ENCODE measurements at regions not wholly inside any gene's neighbourhood (a gene's known extent, or its start where the extent isn't known, plus 50 kb on each side); places are given as distances from the start of the nearest gene placed in this dataset.
"Not testable (repeated sequence)": the region's sequence is repeated elsewhere in the genome, so short reads cannot be mapped to it uniquely, and the experiment has no call there.

DNA sequence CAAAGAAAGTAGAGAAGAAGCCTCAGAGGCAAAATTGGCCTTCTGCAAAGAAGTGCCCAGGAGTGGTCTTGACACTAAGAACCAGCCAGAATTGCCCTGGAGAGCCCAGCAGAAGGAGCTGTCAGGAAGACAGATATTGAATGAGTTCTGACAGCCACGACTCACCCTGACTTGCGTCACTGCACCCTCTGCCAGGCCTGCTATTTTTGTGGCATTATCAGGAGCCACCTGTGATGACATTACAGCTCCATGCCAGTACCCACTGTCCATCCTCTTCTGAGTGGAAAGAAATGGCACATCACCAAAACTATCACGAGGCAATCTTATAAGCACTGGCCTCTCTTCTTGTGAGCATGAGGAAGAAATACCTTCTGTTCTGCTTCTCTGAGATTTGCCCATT lies 67.7 kb downstream of the SMIM20 start:
- DNase-seq, result no peak

GRCh38 chr4:25982962-25983361 lies 68.9 kb downstream of the SMIM20 start:
- no peak for DNase-seq

- no peak for DNase-seq
These were observed 70.2 kb downstream of the SMIM20 start for GRCh38 chr4:25984266-25984665.

DNA sequence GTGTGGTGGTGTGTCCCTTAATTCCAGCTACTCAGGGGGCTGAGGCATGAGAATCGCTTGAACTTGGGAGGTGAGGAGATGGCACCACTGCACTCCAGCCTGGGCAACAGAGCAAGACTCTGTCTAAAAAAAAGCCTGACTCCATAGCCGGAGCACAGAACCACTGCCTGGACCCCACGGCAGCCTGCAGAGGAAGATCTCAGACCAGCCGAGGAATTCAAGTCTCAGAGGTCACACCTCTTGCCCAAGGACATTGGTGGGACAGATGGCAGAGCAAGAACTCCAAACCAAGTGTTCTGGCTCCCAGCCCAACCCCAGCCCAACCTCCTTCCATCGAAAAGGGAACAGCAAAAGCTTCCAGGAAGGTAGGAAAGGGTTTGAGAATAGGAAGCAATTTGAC lies 70.8 kb downstream of the SMIM20 start:
- DNase-seq, result no peak

- no peak for DNase-seq
These were observed 72.8 kb downstream of the SMIM20 start for GRCh38 chr4:25986807-25987206.

GRCh38 chr4:25991340-25991739 lies 77.3 kb downstream of the SMIM20 start:
- DNase-seq, result no peak

- no peak for DNase-seq
These were observed 79.6 kb downstream of the SMIM20 start for GRCh38 chr4:25993395-25994185.

GRCh38 chr4:25994577-25994976 lies 80.6 kb downstream of the SMIM20 start:
- not testable (repeated sequence) for DNase-seq

- DNase-seq, result no peak
These were observed 86.4 kb downstream of the SMIM20 start for GRCh38 chr4:26000274-26000950.

DNA sequence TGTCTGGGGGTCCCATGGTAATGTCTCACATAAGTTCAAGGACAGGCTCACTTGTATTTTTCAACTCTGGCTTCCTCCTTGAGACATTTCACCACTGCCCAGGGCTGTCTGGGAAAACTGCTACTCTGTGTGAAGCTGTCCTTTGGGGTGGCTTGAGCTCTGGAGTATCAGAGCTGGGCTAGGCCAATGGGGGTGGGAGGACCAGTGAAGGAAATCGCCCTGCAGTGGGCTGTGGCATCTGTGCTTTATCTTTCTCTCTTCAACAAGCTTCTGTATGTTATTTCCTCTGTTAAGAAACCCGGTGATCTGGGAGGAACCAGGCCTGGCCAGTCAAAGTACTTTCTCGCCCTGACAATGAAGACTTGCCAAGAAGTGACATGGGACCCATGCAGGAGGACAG lies 87.4 kb downstream of the SMIM20 start:
- no peak for DNase-seq

DNA sequence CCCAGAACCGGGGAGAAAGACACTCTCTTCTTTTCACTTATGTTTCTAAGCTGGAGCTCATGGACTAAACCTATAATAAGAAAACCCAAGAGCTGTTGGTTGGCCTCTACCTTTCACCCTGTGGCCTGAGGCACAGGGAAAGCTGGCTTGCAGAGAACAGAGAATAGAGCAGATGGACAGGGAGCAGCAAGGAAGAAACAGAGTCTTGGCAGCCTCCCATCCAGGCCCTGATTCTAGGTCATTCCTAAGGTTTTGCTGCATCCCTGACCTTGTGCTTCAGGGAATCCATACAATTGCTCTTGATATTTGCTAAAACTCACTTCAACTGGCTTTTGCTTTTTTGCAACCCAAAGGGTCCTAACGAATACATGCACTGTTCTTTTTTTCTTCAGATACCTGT lies 87.8 kb downstream of the SMIM20 start:
- no peak for DNase-seq

DNA sequence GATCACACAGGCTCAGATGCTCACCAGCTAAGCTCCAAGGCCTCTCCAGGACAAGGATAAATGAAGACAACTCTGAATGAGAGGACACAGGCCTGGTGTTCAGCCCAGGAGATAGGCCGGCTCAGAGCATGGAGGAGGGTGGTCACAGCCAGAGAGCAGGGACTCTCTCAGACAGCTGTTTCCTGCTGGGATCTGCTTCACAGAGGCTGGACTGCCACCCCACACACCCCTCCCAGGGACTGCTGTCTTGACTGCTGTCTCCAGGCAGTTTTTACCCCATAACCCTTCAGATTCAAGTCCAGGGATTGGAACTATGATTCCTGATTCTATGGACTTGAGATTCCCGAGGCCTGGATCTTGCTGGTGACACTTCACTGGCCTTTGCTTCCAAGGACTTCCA lies 89.0 kb downstream of the SMIM20 start:
- DNase-seq, result no peak

- no peak for DNase-seq
These were observed 90.3 kb downstream of the SMIM20 start for GRCh38 chr4:26004290-26004689.

DNA sequence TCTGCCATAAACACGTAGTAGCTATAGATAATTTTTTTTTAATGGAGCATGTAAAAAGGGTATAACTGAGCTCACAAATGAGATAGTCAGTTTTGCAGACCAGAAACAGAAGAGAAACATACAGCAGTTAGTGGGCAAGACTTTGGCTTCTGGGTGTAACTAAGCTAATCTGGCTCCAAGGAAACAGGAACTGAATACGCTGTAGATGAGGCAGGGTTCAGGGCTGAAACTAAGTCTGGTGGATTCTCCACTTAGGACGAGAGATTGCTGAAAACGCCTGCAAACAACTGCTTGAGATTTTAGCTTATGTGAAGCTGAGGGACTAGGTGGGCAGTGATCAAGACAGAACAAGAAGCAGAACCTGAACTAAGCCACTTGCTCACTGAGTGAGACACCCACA lies 91.7 kb downstream of the SMIM20 start:
- DNase-seq, result no peak

DNA sequence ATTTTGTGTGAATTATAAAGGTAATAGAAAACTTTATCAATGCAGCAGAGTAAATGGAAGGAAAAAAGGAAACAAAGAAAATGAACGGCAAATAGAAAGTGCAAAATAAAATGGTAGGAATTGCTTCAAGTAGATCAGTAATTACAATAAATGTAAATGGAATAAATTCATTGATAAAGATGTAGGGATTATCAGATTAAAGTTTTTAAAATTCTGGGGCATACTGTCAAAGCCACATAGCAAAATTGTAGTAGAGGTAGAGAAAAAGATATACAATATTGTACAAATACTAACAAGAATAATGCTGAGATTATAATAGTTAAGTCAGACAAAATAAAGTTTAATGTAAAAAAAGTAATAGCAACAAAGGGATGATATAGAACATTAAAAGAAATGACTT lies 94.7 kb downstream of the SMIM20 start:
- DNase-seq, result no peak

DNA sequence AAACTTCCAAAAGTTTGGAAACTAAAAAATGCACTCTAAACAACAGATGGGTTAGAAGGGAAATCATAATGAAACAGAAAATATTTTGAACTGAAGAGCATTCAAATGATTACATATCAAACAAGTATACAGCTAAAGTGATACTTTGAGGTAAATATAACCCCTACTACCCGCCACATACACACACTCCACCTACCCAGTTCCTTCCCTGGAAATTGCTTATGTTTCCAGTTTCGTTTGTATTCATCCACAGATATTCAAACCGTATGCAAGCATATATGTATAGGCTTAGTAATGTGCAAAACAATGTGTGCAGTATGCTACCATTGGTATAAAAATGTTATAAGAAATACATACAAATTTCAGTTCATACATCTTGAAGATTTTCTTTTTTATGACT lies 95.5 kb downstream of the SMIM20 start:
- no peak for DNase-seq

DNA sequence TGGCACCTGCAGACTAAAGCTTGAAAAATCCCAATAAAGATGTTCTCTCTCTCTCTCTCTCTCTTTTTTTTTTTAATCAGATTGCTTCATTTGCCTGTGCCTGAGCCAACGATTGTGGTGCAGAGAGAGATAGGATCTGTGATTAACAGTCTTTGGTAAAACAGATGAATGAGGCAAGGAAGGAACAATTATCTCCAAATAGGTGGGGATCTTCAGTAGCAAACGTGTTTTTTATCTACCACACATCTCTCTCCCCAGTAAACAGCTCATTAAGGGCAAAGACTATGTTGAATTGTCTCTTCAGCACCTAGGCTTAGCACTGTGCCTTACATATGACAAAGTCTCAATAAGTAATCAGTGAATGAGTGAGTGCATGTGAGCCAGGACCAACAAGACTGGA lies 96.3 kb downstream of the SMIM20 start:
- no peak for DNase-seq

DNA sequence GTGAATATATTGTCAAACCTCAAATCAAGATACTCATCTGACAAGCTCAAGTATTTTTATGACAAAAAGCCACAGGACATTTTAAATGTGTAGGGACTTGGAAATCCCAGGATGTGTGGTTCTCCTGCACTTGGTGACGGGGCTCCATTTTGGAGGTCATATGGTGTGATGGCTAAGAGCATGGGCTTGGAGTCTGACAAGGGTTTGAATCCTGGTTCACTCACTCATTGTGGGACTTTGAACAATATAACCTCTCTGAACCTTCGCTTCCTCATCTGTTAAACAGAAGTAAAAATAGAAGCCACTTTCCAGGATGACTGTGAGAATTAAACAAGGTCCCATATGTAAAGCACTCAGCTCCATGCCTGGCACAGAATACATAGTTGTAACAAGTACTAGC lies 99.6 kb downstream of the SMIM20 start:
- DNase-seq, result no peak

- no peak for DNase-seq
These were observed 101.2 kb downstream of the SMIM20 start for GRCh38 chr4:26015133-26015651.

DNA sequence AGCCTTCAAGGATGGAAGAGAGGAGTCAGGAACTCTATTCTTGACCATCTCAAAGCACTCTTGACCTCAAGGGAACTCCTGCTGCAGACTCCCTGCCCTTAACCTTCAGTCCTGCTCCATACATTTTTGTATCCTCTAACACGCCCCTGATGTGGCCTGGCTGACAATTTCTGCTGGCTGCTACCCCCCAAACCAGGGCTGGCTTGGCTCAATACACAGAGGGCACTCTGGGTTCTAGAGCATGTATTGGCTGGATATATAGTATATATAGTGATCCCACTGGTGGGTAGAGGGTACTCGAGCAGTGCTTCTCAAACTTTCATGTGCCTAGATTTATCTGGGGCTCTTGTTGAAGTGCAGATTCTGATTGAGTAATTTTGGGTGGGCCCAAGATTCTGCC lies 101.9 kb downstream of the SMIM20 start:
- DNase-seq, result no peak

DNA sequence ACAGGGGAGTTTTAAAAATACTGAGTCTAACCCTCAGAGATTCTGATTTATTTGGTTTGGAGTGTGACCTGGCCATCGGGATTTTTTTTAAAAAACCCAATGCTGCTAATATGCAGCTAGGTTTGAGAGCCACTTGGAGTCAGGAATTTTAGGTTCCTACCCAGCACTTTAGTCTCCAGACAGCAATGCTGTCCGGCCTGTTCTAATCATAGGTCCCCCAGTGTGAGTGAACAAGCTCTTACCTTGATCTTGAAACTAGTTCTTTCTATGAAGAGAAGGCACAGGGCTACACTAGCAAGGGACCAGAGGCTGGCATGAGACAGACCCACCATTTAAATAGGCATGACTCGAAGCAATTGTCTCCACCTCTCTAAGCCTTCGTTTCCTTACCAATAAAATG lies 103.5 kb downstream of the SMIM20 start:
- DNase-seq, result no peak

- not testable (repeated sequence) for DNase-seq
These were observed 104.1 kb downstream of the SMIM20 start for GRCh38 chr4:26017961-26018700.

DNA sequence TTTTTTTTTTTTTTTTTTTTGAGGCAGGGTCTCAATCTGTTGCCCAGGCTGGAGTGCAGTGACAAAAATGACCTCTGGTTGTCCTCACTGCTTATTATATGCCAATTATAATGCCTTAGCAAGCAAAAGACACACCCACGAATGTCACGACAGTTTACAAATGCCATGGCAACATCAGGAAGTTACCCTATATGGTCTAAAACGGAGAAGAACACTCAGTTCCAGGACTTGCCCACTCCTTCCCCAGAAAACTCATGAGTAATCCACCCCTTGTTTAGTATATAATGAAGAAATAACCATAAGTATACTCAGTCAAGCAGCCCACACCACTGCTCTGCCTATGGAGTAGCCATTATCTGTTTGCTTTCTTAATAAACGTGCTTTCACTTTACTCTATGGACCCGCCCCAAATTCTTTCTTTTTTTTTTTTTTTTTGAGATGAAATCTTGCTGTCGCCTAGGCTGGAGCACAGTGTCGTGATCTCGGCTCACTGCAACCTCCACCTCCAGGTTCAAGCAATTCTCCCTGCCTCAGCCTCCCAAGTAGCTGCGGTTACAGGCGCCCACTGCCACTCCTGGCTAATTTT lies 106.2 kb downstream of the SMIM20 start:
- no peak for DNase-seq
